RWPE2 (cell line): ENCODE measurements at regions not wholly inside any gene's neighbourhood (a gene's known extent, or its start where the extent isn't known, plus 50 kb on each side); places are given as distances from the start of the nearest gene placed in this dataset.

Experiments used
- ATAC-seq: fragments of 200-7000 bp; cut with Tn5 transposase; 3 replicates; pipeline ENCODE4 v1.9.1; 2021; ENCODE audit warnings: low read depth
- DNase-seq: peaks from one replicate; pipeline ENCODE4 v3.0.0-alpha.2; 2020; ENCODE audit warnings: low spot score
- H3K27ac ChIP-seq: fragments of 450-650 bp; 2 replicates; pipeline ENCODE4 v1.5.1; 2017; ENCODE audit warnings: mild to moderate bottlenecking; ENCODE audit not compliant: poor library complexity, severe bottlenecking
- H3K27me3 ChIP-seq: fragments of 250-450 bp; sonication (Bioruptor Pico); 2 replicates; pipeline ENCODE4 v1.5.1; 2021; ENCODE audit warnings: mild to moderate bottlenecking, moderate library complexity; ENCODE audit not compliant: insufficient read depth, poor library complexity, severe bottlenecking
- H3K36me3 ChIP-seq: fragments of 250-450 bp; sonication (Bioruptor Pico); 2 replicates; pipeline ENCODE4 v1.5.1; 2020; ENCODE audit warnings: low read depth, mild to moderate bottlenecking, moderate library complexity
- H3K4me1 ChIP-seq: fragments of 250-450 bp; sonication (Bioruptor Pico); 2 replicates; pipeline ENCODE4 v1.5.1; 2021; ENCODE audit warnings: mild to moderate bottlenecking, moderate library complexity; ENCODE audit not compliant: insufficient read depth, poor library complexity, severe bottlenecking
- H3K4me3 ChIP-seq: fragments of 250-450 bp; sonication (Bioruptor Pico); 2 replicates; pipeline ENCODE4 v1.5.1; 2021; ENCODE audit warnings: mild to moderate bottlenecking, moderate library complexity; ENCODE audit not compliant: severe bottlenecking
- H3K9me3 ChIP-seq: fragments of 250-450 bp; sonication (Bioruptor Pico); 2 replicates; pipeline ENCODE4 v1.5.1; 2021; ENCODE audit warnings: mild to moderate bottlenecking, moderate library complexity; ENCODE audit not compliant: severe bottlenecking
- CTCF ChIP-seq: fragments of 450-650 bp; IDR thresholded peaks from one replicate; pipeline ENCODE4 v1.5.1; 2017; ENCODE audit warnings: mild to moderate bottlenecking, moderate library complexity; ENCODE audit not compliant: poor library complexity, severe bottlenecking

GRCh38 chr1:232184561-232185530 is 445.1 kb downstream of the SIPA1L2 start:
- no peak for DNase-seq
- Histone ChIP-seq H3K27me3 (no peaks in the 10 kb centered on the region), H3K4me1 (no peaks in the 10 kb centered on the region), H3K4me3 (no peak overlapping the region), H3K36me3 (no peaks in the 10 kb centered on the region), H3K9me3 (no peaks in the 10 kb centered on the region), H3K27ac (no peak overlapping the region)
- no peak for TF ChIP-seq CTCF
- ATAC-seq = no peak

GRCh38 chr1:232183802-232184201 is 446.1 kb downstream of the SIPA1L2 start:
- H3K27ac ChIP-seq = no peak overlapping the region
- no peaks in the 10 kb centered on the region for H3K4me1 ChIP-seq
- no peak for ATAC-seq
- no peaks in the 10 kb centered on the region for H3K27me3 ChIP-seq
- no peak for DNase-seq
- no peak for TF ChIP-seq CTCF
- H3K4me3 ChIP-seq = no peak overlapping the region
- no peaks in the 10 kb centered on the region for H3K36me3 ChIP-seq
- H3K9me3 ChIP-seq = no peaks in the 10 kb centered on the region

- no peak overlapping the region for H3K4me3 ChIP-seq
- H3K36me3 ChIP-seq = no peaks in the 10 kb centered on the region
- H3K27ac ChIP-seq = no peak overlapping the region
- no peaks in the 10 kb centered on the region for H3K9me3 ChIP-seq
- TF ChIP-seq CTCF = no peak
- H3K27me3 ChIP-seq = no peaks in the 10 kb centered on the region
- no peaks in the 10 kb centered on the region for H3K4me1 ChIP-seq
- no peak for DNase-seq
- ATAC-seq = no peak
Observed at GRCh38 chr1:232183266-232183800, 446.6 kb downstream of the SIPA1L2 start.

- no peaks in the 10 kb centered on the region for H3K9me3 ChIP-seq
Observed at GRCh38 chr1:232182236-232182635, 447.7 kb downstream of the SIPA1L2 start.

More at GRCh38 chr1:232182236-232182635, 447.7 kb downstream of the SIPA1L2 start:
- H3K27me3 ChIP-seq = no peaks in the 10 kb centered on the region
- no peaks in the 10 kb centered on the region for H3K4me1 ChIP-seq
- no peak for TF ChIP-seq CTCF
- DNase-seq (no peak), ATAC-seq (no peak)
- no peak overlapping the region for H3K4me3 ChIP-seq
- H3K36me3 ChIP-seq = no peaks in the 10 kb centered on the region
- H3K27ac ChIP-seq = no peak overlapping the region
